ENCODE measurements at regions not wholly inside any gene's neighbourhood (a gene's known extent, or its start where the extent isn't known, plus 50 kb on each side); places are given as distances from the start of the nearest gene placed in this dataset.

GRCh38 chr2:207311316-207312005 is 145.7 kb upstream of the KLF7 start:
- TF ChIP-seq CTCF (IDR thresholded peaks at IDR 0.05): peak; percentile 57
- peak; percentile 56 for TF ChIP-seq RAD21 (IDR thresholded peaks at IDR 0.05; ENCODE audit: low read length)
- no peak for TF ChIP-seq SIN3A (IDR thresholded peaks at IDR 0.05; ENCODE audit: borderline replicate concordance, low read depth, low read length)
- no peak for TF ChIP-seq EP300 (IDR thresholded peaks at IDR 0.05; ENCODE audit: borderline replicate concordance in 1 of 2, low read depth in 1 of 2, low read length in 1 of 2)
- no peak for TF ChIP-seq ZBTB33 (IDR thresholded peaks at IDR 0.05; ENCODE audit: borderline replicate concordance, low read depth)
- no peak for TF ChIP-seq USF2 (IDR thresholded peaks at IDR 0.05; ENCODE audit: borderline replicate concordance, low read depth, low read length)
- TF ChIP-seq TAF1 (IDR thresholded peaks at IDR 0.05; ENCODE audit: borderline replicate concordance, low read depth, low read length): no peak
- TF ChIP-seq POLR2AphosphoS5 (IDR thresholded peaks at IDR 0.05; ENCODE audit: low read depth, low read length): no peak
- TF ChIP-seq RFX5 (IDR thresholded peaks at IDR 0.05; ENCODE audit: low read length): no peak
- TF ChIP-seq FOSL2 (IDR thresholded peaks at IDR 0.05; ENCODE audit: borderline replicate concordance, low read depth): peak; percentile 59; the same call in 1 of the 2 replicates
- no peak for TF ChIP-seq NRF1 (IDR thresholded peaks at IDR 0.05; ENCODE audit: low read depth, low read length)
- peak; percentile 49; the same call in 1 of the 2 replicates for TF ChIP-seq PBX3 (IDR thresholded peaks at IDR 0.05)
- peak; percentile 45; the same call in 1 of the 2 replicates for TF ChIP-seq JUND (IDR thresholded peaks at IDR 0.05)
